ENCODE measurements at regions not wholly inside any gene's neighbourhood (a gene's known extent, or its start where the extent isn't known, plus 50 kb on each side); places are given as distances from the start of the nearest gene placed in this dataset.

DNA sequence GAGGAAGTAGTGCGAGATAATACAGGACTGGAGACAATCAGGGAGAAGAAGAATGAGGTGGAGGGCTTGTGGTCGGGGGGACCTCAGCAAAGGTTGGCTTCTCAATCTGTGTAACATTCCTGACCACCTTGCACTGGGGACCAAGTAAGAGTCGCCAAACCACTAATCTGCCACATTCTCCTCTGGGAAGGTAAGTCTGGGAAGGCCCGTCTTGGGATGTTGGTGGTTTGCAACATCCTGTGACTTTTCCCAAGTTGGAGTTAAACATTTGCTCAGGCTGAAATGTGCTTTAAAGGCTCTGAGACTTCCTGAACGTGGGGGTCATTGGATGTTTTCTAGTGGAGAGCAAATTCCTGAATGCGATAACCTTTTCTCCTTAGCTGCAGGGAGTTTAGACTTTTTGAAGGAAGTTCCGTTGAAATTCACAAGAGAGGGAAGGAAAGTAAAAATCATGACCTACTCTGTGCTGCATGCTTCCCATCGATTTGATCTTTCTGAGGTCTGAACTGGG is 325.9 kb downstream of the RPS6KC1 start:
- Histone ChIP-seq H4K5ac (ENCODE audit: low read length) (no peak overlapping the region), H3K79me1 (ENCODE audit: low read length) (no peaks in the 10 kb centered on the region), H4K8ac (ENCODE audit: low read depth, low read length) (no peak overlapping the region), H3K27ac (ENCODE audit: low read depth, low read length) (no peak overlapping the region), H2BK5ac (ENCODE audit: low read length) (no peak overlapping the region), H3K23ac (ENCODE audit: low read length) (no peak overlapping the region), H3K4me3 (ENCODE audit: low read length) (no peak overlapping the region), H3K27me3 (ENCODE audit: insufficient read depth, low read length, poor library complexity) (no peaks in the 10 kb centered on the region), H3K56ac (ENCODE audit: low read length) (no peak overlapping the region), H2BK15ac (replicated peaks; ENCODE audit: low read depth) (no peak overlapping the region), H3K9ac (ENCODE audit: low read length) (no peak overlapping the region), H2AK5ac (ENCODE audit: low read length) (no peak overlapping the region), H3K4me2 (ENCODE audit: low read length) (no peak overlapping the region), H3K4me1 (ENCODE audit: control insufficient read depth, low read depth, low read length) (peaks cover 5% of the 10 kb centered on the region), H2BK120ac (ENCODE audit: low read depth, low read length) (no peak overlapping the region), H3K18ac (ENCODE audit: low read length) (no peak overlapping the region), H3K36me3 (ENCODE audit: control insufficient read depth, insufficient read depth, low read length) (no peaks in the 10 kb centered on the region), H3K4ac (ENCODE audit: low read depth, low read length) (no peak overlapping the region), H3K79me2 (ENCODE audit: control insufficient read depth, insufficient read depth, low read length) (no peaks in the 10 kb centered on the region)
- DNase-seq, result peak; percentile 81
- no CpG with 5 or more reads among the region's 8 CpGs for WGBS (ENCODE audit: extremely low coverage, insufficient coverage, low lambda C conversion rate)

- H3K9ac ChIP-seq (ENCODE audit: low read length), result no peak overlapping the region
- H2BK120ac ChIP-seq (ENCODE audit: low read depth, low read length), result no peak overlapping the region
These were observed 329.8 kb downstream of the RPS6KC1 start for GRCh38 chr1:213380865-213381264.

GRCh38 chr1:213381572-213382084 is 330.6 kb downstream of the RPS6KC1 start:
- Histone ChIP-seq H3K4me2 (ENCODE audit: low read length) (no peak overlapping the region), H2BK5ac (ENCODE audit: low read length) (no peak overlapping the region), H3K9ac (ENCODE audit: low read length) (no peak overlapping the region), H3K36me3 (ENCODE audit: control insufficient read depth, insufficient read depth, low read length) (no peaks in the 10 kb centered on the region), H2BK15ac (replicated peaks; ENCODE audit: low read depth) (no peak overlapping the region), H4K8ac (ENCODE audit: low read depth, low read length) (no peak overlapping the region), H3K79me1 (ENCODE audit: low read length) (no peaks in the 10 kb centered on the region), H4K5ac (ENCODE audit: low read length) (no peak overlapping the region), H3K4me3 (ENCODE audit: low read length) (no peak overlapping the region), H2AK5ac (ENCODE audit: low read length) (no peak overlapping the region), H3K18ac (ENCODE audit: low read length) (no peak overlapping the region), H3K27me3 (ENCODE audit: insufficient read depth, low read length, poor library complexity) (no peaks in the 10 kb centered on the region), H3K4me1 (ENCODE audit: control insufficient read depth, low read depth, low read length) (peaks cover 2% of the 10 kb centered on the region), H3K56ac (ENCODE audit: low read length) (no peak overlapping the region), H2BK120ac (ENCODE audit: low read depth, low read length) (no peak overlapping the region), H3K23ac (ENCODE audit: low read length) (no peak overlapping the region), H3K79me2 (ENCODE audit: control insufficient read depth, insufficient read depth, low read length) (no peaks in the 10 kb centered on the region), H3K27ac (ENCODE audit: low read depth, low read length) (no peak overlapping the region), H3K4ac (ENCODE audit: low read depth, low read length) (no peak overlapping the region)
- WGBS (ENCODE audit: extremely low coverage, insufficient coverage, low lambda C conversion rate), result no CpG with 5 or more reads among the region's 17 CpGs
- no peak for DNase-seq

More at GRCh38 chr1:213380865-213381264, 329.8 kb downstream of the RPS6KC1 start:
- Histone ChIP-seq H3K79me1 (ENCODE audit: low read length) (no peaks in the 10 kb centered on the region), H3K36me3 (ENCODE audit: control insufficient read depth, insufficient read depth, low read length) (no peaks in the 10 kb centered on the region), H3K27me3 (ENCODE audit: insufficient read depth, low read length, poor library complexity) (no peaks in the 10 kb centered on the region), H3K4me3 (ENCODE audit: low read length) (no peak overlapping the region), H3K4me2 (ENCODE audit: low read length) (no peak overlapping the region), H4K5ac (ENCODE audit: low read length) (no peak overlapping the region), H4K8ac (ENCODE audit: low read depth, low read length) (no peak overlapping the region), H2AK5ac (ENCODE audit: low read length) (no peak overlapping the region), H3K79me2 (ENCODE audit: control insufficient read depth, insufficient read depth, low read length) (no peaks in the 10 kb centered on the region), H3K4ac (ENCODE audit: low read depth, low read length) (no peak overlapping the region), H2BK15ac (replicated peaks; ENCODE audit: low read depth) (no peak overlapping the region), H3K4me1 (ENCODE audit: control insufficient read depth, low read depth, low read length) (peaks cover 5% of the 10 kb centered on the region), H3K56ac (ENCODE audit: low read length) (no peak overlapping the region), H3K23ac (ENCODE audit: low read length) (no peak overlapping the region), H3K18ac (ENCODE audit: low read length) (no peak overlapping the region), H2BK5ac (ENCODE audit: low read length) (no peak overlapping the region), H3K27ac (ENCODE audit: low read depth, low read length) (no peak overlapping the region)
- no CpG with 5 or more reads among the region's 11 CpGs for WGBS (ENCODE audit: extremely low coverage, insufficient coverage, low lambda C conversion rate)
- DNase-seq, result no peak

DNA sequence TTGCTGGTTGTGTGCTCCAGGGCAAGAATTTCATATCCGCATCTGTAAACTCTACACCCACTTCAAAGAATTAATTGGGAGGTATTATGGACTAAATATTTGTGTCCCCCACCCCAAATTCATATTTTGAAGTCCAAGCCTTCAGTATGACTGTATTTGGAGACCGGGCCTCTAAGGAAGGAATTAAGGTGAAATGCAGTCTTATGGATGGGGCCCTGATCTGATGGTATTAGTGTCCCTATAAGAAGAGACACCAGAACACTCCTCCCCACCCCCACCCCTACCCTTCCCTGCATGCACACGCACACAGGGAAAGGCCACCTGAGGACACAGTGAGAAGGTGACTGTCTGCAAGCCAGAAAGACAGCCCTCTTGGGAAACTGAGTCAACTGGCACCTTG is 332.4 kb downstream of the RPS6KC1 start:
- Histone ChIP-seq H3K56ac (ENCODE audit: low read length) (no peak overlapping the region), H3K4me2 (ENCODE audit: low read length) (no peak overlapping the region), H3K9ac (ENCODE audit: low read length) (no peak overlapping the region), H4K5ac (ENCODE audit: low read length) (no peak overlapping the region), H3K4me3 (ENCODE audit: low read length) (no peak overlapping the region), H2AK5ac (ENCODE audit: low read length) (no peak overlapping the region), H3K27ac (ENCODE audit: low read depth, low read length) (no peak overlapping the region), H3K23ac (ENCODE audit: low read length) (no peak overlapping the region), H3K36me3 (ENCODE audit: control insufficient read depth, insufficient read depth, low read length) (no peaks in the 10 kb centered on the region), H3K18ac (ENCODE audit: low read length) (no peak overlapping the region), H4K8ac (ENCODE audit: low read depth, low read length) (no peak overlapping the region), H2BK120ac (ENCODE audit: low read depth, low read length) (no peak overlapping the region), H3K4me1 (ENCODE audit: control insufficient read depth, low read depth, low read length) (no peaks in the 10 kb centered on the region), H2BK5ac (ENCODE audit: low read length) (no peak overlapping the region), H3K27me3 (ENCODE audit: insufficient read depth, low read length, poor library complexity) (no peaks in the 10 kb centered on the region), H3K79me2 (ENCODE audit: control insufficient read depth, insufficient read depth, low read length) (no peaks in the 10 kb centered on the region), H3K4ac (ENCODE audit: low read depth, low read length) (no peak overlapping the region), H3K79me1 (ENCODE audit: low read length) (no peaks in the 10 kb centered on the region), H2BK15ac (replicated peaks; ENCODE audit: low read depth) (no peak overlapping the region)
- DNase-seq, result no peak
- WGBS (ENCODE audit: extremely low coverage, insufficient coverage, low lambda C conversion rate), result no CpG with 5 or more reads among the region's 3 CpGs

DNA sequence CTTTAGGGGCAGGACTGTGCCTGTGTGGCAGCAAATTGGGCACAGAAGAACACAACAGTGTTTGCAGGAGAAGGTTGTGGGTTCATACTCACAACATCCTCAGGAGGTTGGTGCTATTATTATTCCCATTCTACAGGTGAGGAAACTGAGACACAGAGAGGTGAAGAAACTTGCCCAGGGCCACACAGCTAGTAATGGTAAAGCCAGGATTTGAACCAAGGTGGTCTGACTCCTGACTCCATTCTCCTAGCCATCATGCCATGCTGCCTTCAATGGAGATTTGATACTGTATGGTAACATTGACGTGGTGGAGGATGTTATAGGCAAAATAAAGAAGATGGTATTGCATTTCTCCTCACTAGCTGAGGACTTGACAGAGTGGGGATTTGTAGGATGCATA is 334.2 kb downstream of the RPS6KC1 start:
- WGBS (ENCODE audit: extremely low coverage, insufficient coverage, low lambda C conversion rate), result no CpG with 5 or more reads among the region's 1 CpG
- H3K18ac ChIP-seq (ENCODE audit: low read length), result no peak overlapping the region
- no peaks in the 10 kb centered on the region for H3K79me2 ChIP-seq (ENCODE audit: control insufficient read depth, insufficient read depth, low read length)
- no peak overlapping the region for H4K5ac ChIP-seq (ENCODE audit: low read length)
- no peak overlapping the region for H2BK15ac ChIP-seq (replicated peaks; ENCODE audit: low read depth)
- no peak overlapping the region for H4K8ac ChIP-seq (ENCODE audit: low read depth, low read length)
- H2BK5ac ChIP-seq (ENCODE audit: low read length), result no peak overlapping the region
- no peaks in the 10 kb centered on the region for H3K27me3 ChIP-seq (ENCODE audit: insufficient read depth, low read length, poor library complexity)
- no peak overlapping the region for H2AK5ac ChIP-seq (ENCODE audit: low read length)
- H3K9ac ChIP-seq (ENCODE audit: low read length), result no peak overlapping the region
- H3K79me1 ChIP-seq (ENCODE audit: low read length), result no peaks in the 10 kb centered on the region
- no peak overlapping the region for H3K56ac ChIP-seq (ENCODE audit: low read length)
- no peak overlapping the region for H2BK120ac ChIP-seq (ENCODE audit: low read depth, low read length)
- no peaks in the 10 kb centered on the region for H3K36me3 ChIP-seq (ENCODE audit: control insufficient read depth, insufficient read depth, low read length)
- H3K23ac ChIP-seq (ENCODE audit: low read length), result no peak overlapping the region
- H3K4me2 ChIP-seq (ENCODE audit: low read length), result no peak overlapping the region
- H3K4me1 ChIP-seq (ENCODE audit: control insufficient read depth, low read depth, low read length), result no peaks in the 10 kb centered on the region
- no peak overlapping the region for H3K27ac ChIP-seq (ENCODE audit: low read depth, low read length)
- no peak overlapping the region for H3K4ac ChIP-seq (ENCODE audit: low read depth, low read length)
- no peak overlapping the region for H3K4me3 ChIP-seq (ENCODE audit: low read length)
- no peak for DNase-seq

DNA sequence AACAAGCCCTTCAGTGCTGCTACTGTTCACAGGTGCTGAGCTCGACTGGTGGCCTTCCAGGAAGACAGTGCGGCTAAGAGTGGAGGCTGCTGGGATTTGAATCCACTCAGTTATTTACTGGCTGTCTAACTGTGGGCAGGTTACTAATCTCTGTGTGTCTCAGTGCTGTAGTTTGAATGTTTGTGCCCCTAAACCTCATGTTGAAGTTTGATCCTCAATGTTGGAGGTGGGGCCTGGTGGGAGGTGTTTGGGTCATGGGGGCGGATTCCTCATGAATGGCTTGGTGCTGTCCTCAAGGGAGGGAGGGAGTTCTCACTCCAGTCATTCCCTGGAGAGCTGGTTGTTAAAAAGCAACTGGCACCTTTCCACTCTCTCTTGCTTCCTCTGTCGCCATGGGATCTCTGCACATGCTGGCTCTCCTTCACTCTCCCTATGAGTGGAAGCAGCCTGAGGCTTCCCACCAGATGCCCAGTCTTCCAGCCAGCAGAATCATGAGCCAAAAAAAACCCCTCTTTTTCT is 334.8 kb downstream of the RPS6KC1 start:
- Histone ChIP-seq H3K4ac (ENCODE audit: low read depth, low read length) (no peak overlapping the region), H4K5ac (ENCODE audit: low read length) (no peak overlapping the region), H3K4me2 (ENCODE audit: low read length) (no peak overlapping the region), H3K79me2 (ENCODE audit: control insufficient read depth, insufficient read depth, low read length) (no peaks in the 10 kb centered on the region), H3K9ac (ENCODE audit: low read length) (no peak overlapping the region), H3K4me3 (ENCODE audit: low read length) (no peak overlapping the region), H2BK15ac (replicated peaks; ENCODE audit: low read depth) (no peak overlapping the region), H4K8ac (ENCODE audit: low read depth, low read length) (no peak overlapping the region), H3K36me3 (ENCODE audit: control insufficient read depth, insufficient read depth, low read length) (no peaks in the 10 kb centered on the region), H2AK5ac (ENCODE audit: low read length) (no peak overlapping the region), H3K4me1 (ENCODE audit: control insufficient read depth, low read depth, low read length) (no peaks in the 10 kb centered on the region), H3K56ac (ENCODE audit: low read length) (no peak overlapping the region), H2BK5ac (ENCODE audit: low read length) (no peak overlapping the region), H3K79me1 (ENCODE audit: low read length) (no peaks in the 10 kb centered on the region), H3K23ac (ENCODE audit: low read length) (no peak overlapping the region), H2BK120ac (ENCODE audit: low read depth, low read length) (no peak overlapping the region), H3K18ac (ENCODE audit: low read length) (no peak overlapping the region), H3K27me3 (ENCODE audit: insufficient read depth, low read length, poor library complexity) (no peaks in the 10 kb centered on the region), H3K27ac (ENCODE audit: low read depth, low read length) (no peak overlapping the region)
- no CpG with 5 or more reads among the region's 4 CpGs for WGBS (ENCODE audit: extremely low coverage, insufficient coverage, low lambda C conversion rate)
- DNase-seq, result no peak

Measured in mesendoderm (in vitro differentiated cells).